ENCODE measurements at regions not wholly inside any gene's neighbourhood (a gene's known extent, or its start where the extent isn't known, plus 50 kb on each side); places are given as distances from the start of the nearest gene placed in this dataset.

GRCh38 chr6:76772951-76773350, 690.3 kb downstream of the HTR1B start:
- no peak for TF ChIP-seq CTCF (conservative IDR thresholded peaks at IDR 0.05; ENCODE audit: low read length)
- no peak for TF ChIP-seq EZH2phosphoT487 (IDR thresholded peaks at IDR 0.05; ENCODE audit: borderline replicate concordance)
